GM23338 (cell line): ENCODE measurements at regions not wholly inside any gene's neighbourhood (a gene's known extent, or its start where the extent isn't known, plus 50 kb on each side); places are given as distances from the start of the nearest gene placed in this dataset.

Experiments
- ATAC-seq: fragments of 200-7000 bp; cut with Tn5 transposase; 3 replicates; pipeline ENCODE4 v1.9.1; 2020
- DNase-seq: peaks from one replicate; pipeline ENCODE4 v3.0.0-alpha.2; 2015; ENCODE audit warnings: low spot score
- H2AFZ ChIP-seq: fragments of 200-600 bp; sonication (generic); 2 replicates; pipeline ENCODE4 v1.8.0; 2016; ENCODE audit warnings: antibody characterized with exemption, mild to moderate bottlenecking, moderate library complexity
- H3F3A ChIP-seq: fragments of 200-600 bp; sonication (generic); replicated peaks from 2 replicates; pipeline ENCODE4 v1.8.0; 2017; ENCODE audit warnings: antibody characterized with exemption, mixed run types, low read depth
- H3K27ac ChIP-seq: fragments of 200-600 bp; sonication (generic); 2 replicates; pipeline ENCODE4 v1.6.1; 2016; ENCODE audit warnings: low read depth
- H3K27me3 ChIP-seq: fragments of 200-600 bp; sonication (generic); 2 replicates; pipeline ENCODE4 v1.8.0; 2016; ENCODE audit warnings: mild to moderate bottlenecking, mixed run types, moderate library complexity; ENCODE audit not compliant: insufficient read depth
- H3K36me3 ChIP-seq: fragments of 200-600 bp; sonication (generic); 2 replicates; pipeline ENCODE4 v1.8.0; 2016; ENCODE audit warnings: mild to moderate bottlenecking; ENCODE audit not compliant: insufficient read depth
- H3K4me1 ChIP-seq: fragments of 200-600 bp; sonication (generic); 2 replicates; pipeline ENCODE4 v1.8.0; 2016; ENCODE audit warnings: mild to moderate bottlenecking, moderate library complexity; ENCODE audit not compliant: insufficient read depth
- H3K4me2 ChIP-seq: fragments of 200-600 bp; sonication (generic); 2 replicates; pipeline ENCODE4 v1.7.1; 2017; ENCODE audit warnings: mixed run types
- H3K4me3 ChIP-seq: fragments of 200-600 bp; sonication (generic); 2 replicates; pipeline ENCODE4 v1.6.1; 2016; ENCODE audit warnings: mixed run types
- H3K79me2 ChIP-seq: fragments of 200-600 bp; sonication (generic); replicated peaks from 2 replicates; pipeline ENCODE4 v1.8.0; 2017; ENCODE audit warnings: mild to moderate bottlenecking; ENCODE audit not compliant: insufficient read depth
- H3K9me2 ChIP-seq: fragments of 200-600 bp; sonication (generic); 2 replicates; pipeline ENCODE4 v1.8.0; 2017; ENCODE audit not compliant: insufficient read depth
- H4K20me1 ChIP-seq: fragments of 200-600 bp; sonication (generic); replicated peaks from 2 replicates; pipeline ENCODE4 v1.8.0; 2017; ENCODE audit warnings: mild to moderate bottlenecking; ENCODE audit not compliant: insufficient read depth
- H3K27ac Mint-ChIP-seq: 2 replicates; pipeline ENCODE4 v1.8.0; 2020; ENCODE audit warnings: inconsistent platforms, mild to moderate bottlenecking, moderate library complexity, mixed read lengths
- H3K27me3 Mint-ChIP-seq: 3 replicates; pipeline ENCODE4 v1.8.0; 2022; ENCODE audit warnings: low read depth, mild to moderate bottlenecking, moderate library complexity, mixed read lengths, inconsistent platforms; ENCODE audit not compliant: insufficient read depth, poor library complexity
- H3K36me3 Mint-ChIP-seq: 3 replicates; pipeline ENCODE4 v1.8.0; 2021; ENCODE audit warnings: low read depth, mild to moderate bottlenecking, inconsistent platforms, moderate library complexity, mixed read lengths
- H3K4me1 Mint-ChIP-seq: 3 replicates; pipeline ENCODE4 v1.8.0; 2020; ENCODE audit warnings: mild to moderate bottlenecking, inconsistent platforms, mixed read lengths
- H3K4me3 Mint-ChIP-seq: 3 replicates; pipeline ENCODE4 v1.8.0; 2021; ENCODE audit warnings: moderate library complexity, mild to moderate bottlenecking, inconsistent platforms, mixed read lengths
- H3K9me3 Mint-ChIP-seq: 3 replicates; pipeline ENCODE4 v1.8.0; 2020; ENCODE audit warnings: moderate library complexity, mild to moderate bottlenecking, inconsistent platforms, mixed read lengths
- CTCF ChIP-seq, 2 experiments: fragments of 200-600 bp in 1 of 2; sonication (generic) in 1 of 2; conservative IDR thresholded peaks; 2 replicates each; pipeline versions ENCODE4 v1.5.1 to v1.6.1; 2016 to 2017; ENCODE audit warnings: antibody characterized with exemption in 2 of 2, low read depth in 2 of 2, mild to moderate bottlenecking in 2 of 2, moderate library complexity in 1 of 2
- EZH2phosphoT487 ChIP-seq: fragments of 200-600 bp; sonication (generic); IDR thresholded peaks from one replicate; pipeline ENCODE4 v1.8.1; 2018; ENCODE audit warnings: antibody characterized with exemption; ENCODE audit not compliant: unreplicated experiment
- JUNB ChIP-seq: IDR thresholded peaks from one replicate; pipeline ENCODE4 v1.6.1; 2016; ENCODE audit warnings: antibody characterized with exemption; ENCODE audit not compliant: unreplicated experiment
- POLR2AphosphoS5 ChIP-seq: IDR thresholded peaks from 2 replicates; pipeline ENCODE4 v1.6.1; 2016; ENCODE audit warnings: antibody characterized with exemption, low read depth
- ZNF114 ChIP-seq: fragments of 250-450 bp; sonication (Bioruptor Pico); IDR thresholded peaks from 2 replicates; pipeline ENCODE4 v1.5.0; 2020; ENCODE audit warnings: mild to moderate bottlenecking, moderate library complexity
- TF ChIP-seq, protein P1 (sequence below): fragments of 250-450 bp; sonication (Bioruptor Pico); IDR thresholded peaks from 2 replicates; pipeline ENCODE4 v1.5.0; 2020; ENCODE audit warnings: mild to moderate bottlenecking, moderate library complexity

DNA sequence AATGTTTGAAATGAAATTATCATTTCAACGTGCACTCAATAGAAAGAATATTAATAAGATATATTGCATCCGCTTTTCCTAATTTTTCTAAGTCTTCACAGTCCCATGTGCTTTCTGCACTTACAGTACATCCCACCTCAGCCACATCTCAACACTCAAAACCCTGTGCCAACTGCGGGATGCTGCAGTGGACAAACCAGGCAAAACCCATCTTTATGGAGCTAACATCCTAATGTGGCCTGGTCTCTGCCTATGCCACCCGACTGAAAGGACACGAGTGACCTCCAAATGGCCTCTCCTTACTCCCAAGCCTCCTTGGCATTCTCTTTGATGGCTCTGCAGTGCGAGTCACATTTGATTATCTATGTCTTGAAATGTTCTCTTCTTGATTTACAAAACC is 57.4 kb upstream of the ADRB1 start (continued):
- TF ChIP-seq, protein P1, sequence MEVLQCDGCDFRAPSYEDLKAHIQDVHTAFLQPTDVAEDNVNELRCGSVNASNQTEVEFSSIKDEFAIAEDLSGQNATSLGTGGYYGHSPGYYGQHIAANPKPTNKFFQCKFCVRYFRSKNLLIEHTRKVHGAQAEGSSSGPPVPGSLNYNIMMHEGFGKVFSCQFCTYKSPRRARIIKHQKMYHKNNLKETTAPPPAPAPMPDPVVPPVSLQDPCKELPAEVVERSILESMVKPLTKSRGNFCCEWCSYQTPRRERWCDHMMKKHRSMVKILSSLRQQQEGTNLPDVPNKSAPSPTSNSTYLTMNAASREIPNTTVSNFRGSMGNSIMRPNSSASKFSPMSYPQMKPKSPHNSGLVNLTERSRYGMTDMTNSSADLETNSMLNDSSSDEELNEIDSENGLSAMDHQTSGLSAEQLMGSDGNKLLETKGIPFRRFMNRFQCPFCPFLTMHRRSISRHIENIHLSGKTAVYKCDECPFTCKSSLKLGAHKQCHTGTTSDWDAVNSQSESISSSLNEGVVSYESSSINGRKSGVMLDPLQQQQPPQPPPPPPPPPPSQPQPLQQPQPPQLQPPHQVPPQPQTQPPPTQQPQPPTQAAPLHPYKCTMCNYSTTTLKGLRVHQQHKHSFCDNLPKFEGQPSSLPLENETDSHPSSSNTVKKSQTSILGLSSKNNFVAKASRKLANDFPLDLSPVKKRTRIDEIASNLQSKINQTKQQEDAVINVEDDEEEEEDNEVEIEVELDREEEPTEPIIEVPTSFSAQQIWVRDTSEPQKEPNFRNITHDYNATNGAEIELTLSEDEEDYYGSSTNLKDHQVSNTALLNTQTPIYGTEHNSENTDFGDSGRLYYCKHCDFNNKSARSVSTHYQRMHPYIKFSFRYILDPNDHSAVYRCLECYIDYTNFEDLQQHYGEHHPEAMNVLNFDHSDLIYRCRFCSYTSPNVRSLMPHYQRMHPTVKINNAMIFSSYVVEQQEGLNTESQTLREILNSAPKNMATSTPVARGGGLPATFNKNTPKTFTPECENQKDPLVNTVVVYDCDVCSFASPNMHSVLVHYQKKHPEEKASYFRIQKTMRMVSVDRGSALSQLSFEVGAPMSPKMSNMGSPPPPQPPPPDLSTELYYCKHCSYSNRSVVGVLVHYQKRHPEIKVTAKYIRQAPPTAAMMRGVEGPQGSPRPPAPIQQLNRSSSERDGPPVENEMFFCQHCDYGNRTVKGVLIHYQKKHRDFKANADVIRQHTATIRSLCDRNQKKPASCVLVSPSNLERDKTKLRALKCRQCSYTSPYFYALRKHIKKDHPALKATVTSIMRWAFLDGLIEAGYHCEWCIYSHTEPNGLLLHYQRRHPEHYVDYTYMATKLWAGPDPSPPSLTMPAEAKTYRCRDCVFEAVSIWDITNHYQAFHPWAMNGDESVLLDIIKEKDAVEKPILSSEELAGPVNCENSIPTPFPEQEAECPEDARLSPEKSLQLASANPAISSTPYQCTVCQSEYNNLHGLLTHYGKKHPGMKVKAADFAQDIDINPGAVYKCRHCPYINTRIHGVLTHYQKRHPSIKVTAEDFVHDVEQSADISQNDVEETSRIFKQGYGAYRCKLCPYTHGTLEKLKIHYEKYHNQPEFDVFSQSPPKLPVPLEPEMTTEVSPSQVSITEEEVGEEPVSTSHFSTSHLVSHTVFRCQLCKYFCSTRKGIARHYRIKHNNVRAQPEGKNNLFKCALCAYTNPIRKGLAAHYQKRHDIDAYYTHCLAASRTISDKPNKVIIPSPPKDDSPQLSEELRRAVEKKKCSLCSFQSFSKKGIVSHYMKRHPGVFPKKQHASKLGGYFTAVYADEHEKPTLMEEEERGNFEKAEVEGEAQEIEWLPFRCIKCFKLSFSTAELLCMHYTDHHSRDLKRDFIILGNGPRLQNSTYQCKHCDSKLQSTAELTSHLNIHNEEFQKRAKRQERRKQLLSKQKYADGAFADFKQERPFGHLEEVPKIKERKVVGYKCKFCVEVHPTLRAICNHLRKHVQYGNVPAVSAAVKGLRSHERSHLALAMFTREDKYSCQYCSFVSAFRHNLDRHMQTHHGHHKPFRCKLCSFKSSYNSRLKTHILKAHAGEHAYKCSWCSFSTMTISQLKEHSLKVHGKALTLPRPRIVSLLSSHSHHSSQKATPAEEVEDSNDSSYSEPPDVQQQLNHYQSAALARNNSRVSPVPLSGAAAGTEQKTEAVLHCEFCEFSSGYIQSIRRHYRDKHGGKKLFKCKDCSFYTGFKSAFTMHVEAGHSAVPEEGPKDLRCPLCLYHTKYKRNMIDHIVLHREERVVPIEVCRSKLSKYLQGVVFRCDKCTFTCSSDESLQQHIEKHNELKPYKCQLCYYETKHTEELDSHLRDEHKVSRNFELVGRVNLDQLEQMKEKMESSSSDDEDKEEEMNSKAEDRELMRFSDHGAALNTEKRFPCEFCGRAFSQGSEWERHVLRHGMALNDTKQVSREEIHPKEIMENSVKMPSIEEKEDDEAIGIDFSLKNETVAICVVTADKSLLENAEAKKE (CRISPR knock-in tag), result no peak
- no peak for TF ChIP-seq POLR2AphosphoS5

GRCh38 chr10:113987156-113987555 is 56.5 kb upstream of the ADRB1 start:
- Mint-ChIP-seq H3K4me1 (peaks cover 3% of the 10 kb centered on the region), H3K27me3 (peaks cover 4% of the 10 kb centered on the region), H3K36me3 (no peaks in the 10 kb centered on the region; the same call in 2 of the 3 replicates), H3K4me3 (no peak overlapping the region), H3K27ac (no peak overlapping the region), H3K9me3 (peaks cover 5% of the 10 kb centered on the region)
- H3K79me2 ChIP-seq, result no peaks in the 10 kb centered on the region
- H2AFZ ChIP-seq, result no peak overlapping the region
- H3K36me3 ChIP-seq, result no peaks in the 10 kb centered on the region
- H3K4me3 ChIP-seq, result no peak overlapping the region
- no peaks in the 10 kb centered on the region for H3F3A ChIP-seq
- H3K4me2 ChIP-seq, result no peak overlapping the region
- no peak overlapping the region for H3K27ac ChIP-seq
- H4K20me1 ChIP-seq, result no peaks in the 10 kb centered on the region
- DNase-seq (no peak), ATAC-seq (no peak)
- H3K27me3 ChIP-seq, result no peaks in the 10 kb centered on the region
- H3K9me2 ChIP-seq, result no peaks in the 10 kb centered on the region
- no peaks in the 10 kb centered on the region for H3K4me1 ChIP-seq
- TF ChIP-seq, protein P1 (CRISPR knock-in tag), result no peak
- TF ChIP-seq CTCF (conservative IDR thresholded peaks at IDR 0.05; ENCODE audit: low read depth in 2 of 2) (no peak), JUNB (no peak), ZNF114 (no peak), EZH2phosphoT487 (no peak)
